Stimulated activated CD4-positive, alpha-beta T cell treated with anti-CD3 and anti-CD28 coated beads, Interleukin-4, amount 100 ng/mL, for 4 hours (primary cell): ENCODE measurements at regions not wholly inside any gene's neighbourhood (a gene's known extent, or its start where the extent isn't known, plus 50 kb on each side); places are given as distances from the start of the nearest gene placed in this dataset.

Experiments
- DNase-seq, 2 experiments: peaks; one replicate each; pipeline ENCODE4 v3.0.0-alpha.2; 2020

DNA sequence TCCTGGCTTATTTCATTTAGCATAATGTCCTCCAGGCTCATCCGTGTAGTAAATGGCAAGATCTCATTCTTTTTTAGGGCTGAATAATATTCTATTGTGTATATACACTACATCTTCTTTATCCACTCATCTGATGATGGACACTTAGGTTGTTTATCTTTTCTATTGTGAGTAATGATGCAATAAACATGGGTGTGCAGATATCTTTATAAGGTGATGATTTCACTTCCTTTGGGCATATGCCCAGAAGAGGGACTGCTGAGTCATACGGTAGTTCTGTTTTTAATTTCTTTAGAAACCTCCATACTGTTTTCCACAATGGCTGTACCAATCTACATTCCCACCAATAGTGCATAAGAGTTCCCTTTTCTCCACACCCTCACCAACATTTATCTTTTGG, 317.6 kb upstream of the CNKSR2 start:
- no peak for DNase-seq

DNA sequence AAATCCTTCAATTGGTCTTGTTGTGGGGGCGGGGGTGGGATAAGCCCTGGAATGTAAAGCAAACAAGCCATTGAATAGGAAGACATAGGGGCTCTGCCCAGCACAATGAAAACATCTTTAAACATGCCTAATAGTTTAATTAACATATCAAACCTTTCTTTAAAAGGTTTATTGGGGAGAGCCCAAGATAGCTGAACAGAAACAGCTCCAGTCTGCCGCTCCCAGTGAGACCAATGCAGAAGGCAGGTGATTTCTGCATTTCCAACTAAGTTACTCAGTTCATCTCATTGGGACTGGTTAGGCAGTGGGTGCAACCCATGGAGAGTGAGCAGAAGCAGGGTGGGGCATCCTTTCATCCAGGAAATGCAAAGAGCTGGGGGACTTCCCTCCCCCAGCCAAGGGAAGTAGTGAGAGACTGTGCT, 327.2 kb upstream of the CNKSR2 start:
- no peak for DNase-seq

DNA sequence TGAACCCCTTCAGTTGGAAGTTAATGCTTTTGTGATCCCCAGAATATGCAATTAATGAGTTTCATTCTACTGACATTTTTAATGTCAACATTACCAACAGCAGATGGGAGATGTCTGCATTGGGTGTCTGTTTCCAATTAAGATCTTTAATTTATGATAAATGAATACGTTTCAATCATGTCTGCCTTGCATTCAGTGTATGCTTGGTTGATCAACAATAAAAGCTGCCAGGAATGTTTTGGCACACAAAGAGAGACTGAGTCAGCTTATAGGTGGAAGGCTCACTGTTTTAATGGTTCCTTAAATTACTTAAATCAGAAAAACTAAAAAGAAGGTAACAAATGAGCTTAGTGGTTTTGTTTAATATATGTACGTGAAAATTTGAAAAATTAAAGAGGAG, 359.9 kb upstream of the CNKSR2 start:
- DNase-seq: no peak

DNA sequence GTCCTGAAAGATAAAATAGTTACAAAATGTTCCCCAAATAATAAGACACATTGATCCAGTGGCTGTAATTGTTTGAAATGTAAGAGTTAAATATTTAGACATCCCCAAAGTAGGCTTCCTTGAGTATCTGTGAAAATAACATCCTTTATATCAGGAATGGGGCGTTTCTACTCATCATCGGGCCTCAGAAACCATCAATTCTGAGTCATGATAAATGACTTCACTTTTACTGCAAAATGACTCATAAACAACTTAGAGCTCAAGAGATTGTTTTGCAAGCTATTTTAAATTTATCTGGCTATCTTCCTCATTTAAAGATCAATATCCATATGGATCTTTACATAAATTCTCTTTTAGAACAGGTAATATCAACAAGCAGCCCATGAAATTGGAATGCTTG, 369.4 kb upstream of the CNKSR2 start:
- DNase-seq: no peak

DNA sequence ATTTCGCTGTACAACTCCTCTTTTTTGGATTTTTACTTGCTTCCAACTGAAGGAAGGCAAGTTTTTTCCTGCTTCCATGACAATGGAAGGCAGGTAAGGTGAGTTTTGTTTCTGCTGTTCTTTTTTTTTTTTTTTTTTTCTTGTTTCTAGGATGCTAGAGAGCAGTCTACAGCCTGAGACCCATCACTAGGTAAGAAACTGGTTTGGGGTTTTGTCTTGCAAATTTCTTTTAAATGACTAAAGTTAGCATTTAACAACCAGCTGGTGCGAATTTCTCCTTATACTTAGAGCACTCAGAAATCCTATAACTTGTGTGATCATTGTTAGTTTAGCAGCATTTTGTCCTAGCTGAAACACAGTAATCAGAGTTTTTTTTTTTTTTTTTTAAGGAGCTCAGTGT, 378.4 kb upstream of the CNKSR2 start:
- no peak for DNase-seq

DNA sequence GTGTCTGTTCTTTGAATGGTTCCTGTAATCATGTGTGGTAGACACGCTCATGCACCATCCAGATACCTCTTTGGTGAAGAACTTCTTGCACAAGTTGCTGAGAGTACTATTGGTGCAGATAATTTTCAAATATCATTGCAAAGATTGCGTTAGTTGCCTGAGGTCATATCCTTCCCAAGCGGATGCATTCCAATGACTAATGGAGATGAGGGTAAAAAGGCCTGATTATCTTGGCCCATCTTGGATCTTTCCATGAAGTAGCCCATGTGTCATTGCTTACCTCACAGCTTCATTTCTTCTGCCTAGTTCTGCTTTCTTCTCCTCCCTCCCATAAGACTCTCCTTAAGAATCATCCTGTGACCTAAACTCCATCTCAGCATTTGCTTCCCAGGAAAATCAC, 384.9 kb upstream of the CNKSR2 start:
- DNase-seq: no peak

DNA sequence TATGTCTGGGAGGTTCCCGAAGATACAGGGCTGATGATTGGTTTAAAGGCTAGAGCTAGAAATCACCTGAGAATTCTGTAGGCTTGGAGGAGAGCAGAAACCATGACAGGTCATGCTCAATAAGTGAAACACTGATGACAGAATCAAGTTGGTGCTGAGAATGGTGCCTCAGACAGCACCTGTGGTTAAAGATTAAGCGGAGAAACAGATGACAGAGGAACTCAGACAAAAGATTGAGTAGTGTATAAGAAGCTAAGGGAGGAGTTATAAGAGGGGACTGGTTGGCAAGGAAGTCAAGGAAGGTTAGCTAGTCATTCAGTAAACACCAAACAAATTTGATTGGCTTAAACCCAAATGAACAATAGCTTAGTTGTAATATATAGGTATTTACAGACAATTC, 385.4 kb upstream of the CNKSR2 start:
- DNase-seq: no peak

DNA sequence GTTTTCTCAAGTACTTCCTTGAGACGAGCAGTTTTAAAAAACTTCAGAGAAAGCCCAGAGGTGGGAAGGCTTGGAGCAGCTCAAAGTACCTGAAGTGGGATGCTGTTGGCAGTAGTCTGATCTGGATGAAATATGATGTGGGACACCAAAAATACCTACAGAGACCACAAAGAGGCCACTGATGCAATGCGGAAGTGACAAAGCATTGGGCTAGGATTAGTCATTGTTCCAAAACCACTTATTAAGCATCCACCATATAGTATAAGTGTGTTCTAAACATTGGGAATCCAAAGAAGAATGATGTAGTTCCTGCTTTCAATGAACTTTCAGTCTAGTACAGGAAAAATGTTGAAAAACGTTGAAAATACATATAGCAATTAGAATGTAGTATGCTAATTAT, 386.1 kb upstream of the CNKSR2 start:
- no peak for DNase-seq

DNA sequence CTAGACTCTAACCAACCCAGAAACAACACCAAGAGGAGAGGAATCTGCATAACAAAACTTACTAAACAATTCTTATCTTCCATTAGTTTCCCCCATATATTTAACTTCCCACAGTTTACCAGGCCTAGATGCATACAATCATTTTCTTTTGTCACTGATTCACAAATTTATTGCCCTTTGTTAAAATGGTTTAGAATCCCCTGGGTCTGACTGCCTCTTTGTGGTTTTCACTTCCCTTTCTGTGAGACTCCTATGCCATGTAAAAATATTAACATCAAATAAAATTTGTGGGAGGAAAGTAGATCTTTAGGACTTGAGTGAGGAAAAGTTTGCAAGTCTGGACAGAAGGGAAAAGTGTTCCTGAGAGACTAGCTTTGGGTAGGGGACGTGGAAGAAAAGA, 393.8 kb upstream of the CNKSR2 start:
- no peak for DNase-seq

DNA sequence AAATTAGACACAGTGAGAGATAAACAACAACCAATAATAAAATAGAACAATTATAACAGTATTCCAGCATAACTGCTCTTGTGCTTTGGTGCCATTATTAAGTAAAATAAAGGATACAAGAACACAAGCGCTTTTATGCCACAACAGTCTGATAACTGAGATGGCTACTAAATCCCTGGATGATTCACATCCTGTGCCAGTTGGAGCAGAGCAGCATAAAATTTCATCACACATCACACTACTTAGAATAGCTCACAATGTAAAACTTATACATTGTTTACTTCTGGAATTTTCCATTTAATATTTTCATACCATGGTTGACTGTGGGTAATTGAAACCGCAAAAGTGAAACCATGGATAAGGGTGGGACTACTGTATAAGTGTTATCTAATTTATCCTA, 399.9 kb upstream of the CNKSR2 start:
- DNase-seq: no peak

DNA sequence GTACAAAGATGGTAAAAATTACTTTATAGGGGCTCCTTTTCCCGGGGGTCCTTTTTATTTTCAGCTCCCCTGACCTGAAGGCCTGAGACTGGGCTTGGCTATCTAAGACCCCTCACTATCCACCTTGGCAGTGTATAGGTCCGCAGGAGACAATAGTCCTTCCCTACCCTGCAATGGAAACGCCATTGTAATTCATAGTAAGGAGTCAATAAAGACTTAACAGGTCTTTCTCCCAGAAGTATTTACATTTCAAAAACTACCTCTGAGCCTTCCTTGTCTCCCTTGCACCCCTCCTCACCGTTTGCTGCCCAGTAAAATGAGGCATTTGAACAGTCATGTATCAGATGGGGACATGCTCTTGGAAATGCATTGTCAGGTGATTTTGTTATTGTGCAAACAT, 401.2 kb upstream of the CNKSR2 start:
- DNase-seq: no peak

DNA sequence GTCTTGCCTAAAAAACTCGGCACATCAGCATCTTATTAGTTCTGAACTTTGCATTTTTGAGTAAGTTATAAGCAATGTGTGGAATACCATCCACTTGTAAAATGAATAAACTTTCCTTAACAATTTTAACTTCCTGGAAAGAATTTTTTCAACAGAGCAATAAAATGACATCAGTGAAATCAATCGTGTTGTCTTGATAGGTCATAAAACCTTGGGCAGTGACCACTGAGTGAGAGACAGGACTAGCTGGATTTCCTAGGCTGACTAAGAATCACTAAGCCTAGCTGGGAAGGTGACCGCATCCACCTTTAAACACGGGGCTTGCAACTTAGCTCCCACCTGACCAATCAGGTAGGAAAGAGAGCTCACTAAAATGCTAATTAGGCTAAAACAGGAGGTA, 403.0 kb upstream of the CNKSR2 start:
- no peak for DNase-seq

DNA sequence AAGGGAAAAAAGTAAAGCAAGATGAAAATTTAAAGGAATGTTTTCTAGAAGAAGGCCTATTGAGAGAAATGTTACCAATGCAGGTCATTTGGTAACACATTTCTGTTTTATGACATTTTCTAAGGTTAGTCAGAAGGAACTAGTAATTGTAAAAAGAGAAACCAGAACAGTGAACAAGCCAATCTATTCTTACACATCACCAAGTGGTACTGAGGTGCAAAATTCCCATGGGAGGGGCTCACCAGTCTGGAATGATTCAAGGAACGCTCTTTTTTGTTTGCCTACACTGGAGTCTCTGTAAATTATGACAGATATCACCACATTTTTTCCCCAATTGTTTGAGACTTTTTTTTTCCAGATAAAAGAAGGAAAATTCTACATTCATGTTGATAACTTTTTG, 404.7 kb upstream of the CNKSR2 start:
- no peak for DNase-seq

DNA sequence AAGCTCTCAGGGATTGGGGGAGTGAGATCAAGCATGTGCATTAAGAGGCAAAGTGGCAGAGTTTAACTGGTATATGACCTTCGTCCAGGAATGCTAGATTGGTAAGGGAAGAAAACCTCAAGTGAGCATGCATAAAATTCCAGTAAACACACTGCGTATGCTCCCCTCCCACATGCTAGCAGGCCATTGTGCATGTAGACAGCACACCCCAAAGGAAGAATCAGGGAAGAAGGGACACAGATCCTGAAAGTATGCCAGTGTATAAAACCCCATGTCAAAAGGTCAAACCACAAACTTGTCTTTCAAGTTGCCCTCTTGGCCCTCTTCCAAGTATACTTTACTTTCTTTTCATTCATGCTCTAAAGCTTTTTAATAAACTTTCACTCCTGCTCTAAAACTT, 405.2 kb upstream of the CNKSR2 start:
- no peak for DNase-seq

DNA sequence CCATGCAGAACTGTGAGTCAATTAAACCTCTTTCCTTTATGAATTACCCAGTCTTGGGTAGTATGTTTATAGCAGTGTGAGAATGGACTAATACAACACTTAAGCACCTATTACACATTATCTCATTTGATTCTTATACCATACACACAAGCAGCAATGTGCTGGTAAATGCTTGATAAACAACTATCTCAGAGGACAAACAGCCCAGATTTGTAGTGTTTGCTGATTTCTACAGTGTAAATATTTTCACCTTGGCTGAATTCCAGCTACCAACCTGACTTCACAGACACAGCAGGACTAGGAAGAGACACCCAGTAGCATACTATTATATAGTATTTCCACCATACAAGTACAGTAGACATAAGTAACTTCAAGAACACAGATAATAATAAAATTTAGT, 406.5 kb upstream of the CNKSR2 start:
- no peak for DNase-seq

DNA sequence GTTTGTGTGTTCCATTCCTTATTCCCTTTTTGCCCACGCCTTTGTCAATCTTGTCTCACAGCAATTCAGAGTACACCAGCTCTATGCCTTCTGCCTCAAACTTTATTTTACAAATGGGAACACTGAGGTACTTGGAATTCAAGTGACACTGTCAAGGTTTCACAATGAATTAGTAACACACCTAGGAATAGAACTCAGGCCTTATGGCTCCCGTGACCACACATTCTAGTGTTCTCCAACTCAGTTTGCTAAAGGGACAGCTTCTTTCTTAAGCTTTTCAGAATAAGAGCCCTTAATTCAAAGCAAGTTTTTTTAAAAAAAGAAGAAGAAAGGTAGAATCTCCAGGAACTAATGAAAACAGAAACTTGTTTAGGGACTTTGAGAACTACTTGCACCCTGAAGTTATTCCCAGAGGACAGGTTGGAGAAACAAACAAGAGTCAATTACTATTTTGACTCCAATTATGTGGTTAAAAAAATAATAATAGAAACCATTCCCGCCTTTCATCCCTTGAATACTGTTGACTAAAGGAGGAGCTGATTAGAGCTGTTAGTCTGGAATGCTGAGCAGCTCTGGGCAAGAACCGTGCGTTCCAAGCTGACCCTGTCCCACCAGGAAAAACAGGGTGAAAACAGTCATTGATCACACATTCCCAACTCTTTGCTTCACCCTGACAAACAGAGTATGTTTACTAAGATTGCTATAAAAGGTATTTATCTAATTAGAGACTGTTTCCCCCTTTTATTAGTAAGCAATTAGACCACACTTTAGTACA, 408.8 kb upstream of the CNKSR2 start:
- DNase-seq: no peak

DNA sequence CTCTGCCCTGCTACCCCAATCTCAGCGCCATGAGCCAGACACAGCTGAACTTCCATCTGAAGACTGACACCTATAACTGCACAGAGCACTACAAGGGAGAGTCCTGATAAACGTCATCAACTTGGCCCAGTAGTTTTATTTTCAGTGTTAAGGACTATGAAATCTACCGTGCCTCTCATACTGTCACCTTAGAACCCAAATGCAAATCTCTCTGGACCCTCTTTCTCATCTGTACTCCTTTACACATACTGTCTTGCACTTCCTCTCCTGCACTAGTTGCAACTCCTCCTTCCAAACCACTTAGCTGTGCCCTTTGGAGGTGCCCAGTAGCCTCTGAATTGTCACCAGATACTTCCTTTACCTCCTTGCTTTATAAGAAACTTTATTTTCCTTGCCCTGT, 420.2 kb upstream of the CNKSR2 start:
- no peak for DNase-seq

DNA sequence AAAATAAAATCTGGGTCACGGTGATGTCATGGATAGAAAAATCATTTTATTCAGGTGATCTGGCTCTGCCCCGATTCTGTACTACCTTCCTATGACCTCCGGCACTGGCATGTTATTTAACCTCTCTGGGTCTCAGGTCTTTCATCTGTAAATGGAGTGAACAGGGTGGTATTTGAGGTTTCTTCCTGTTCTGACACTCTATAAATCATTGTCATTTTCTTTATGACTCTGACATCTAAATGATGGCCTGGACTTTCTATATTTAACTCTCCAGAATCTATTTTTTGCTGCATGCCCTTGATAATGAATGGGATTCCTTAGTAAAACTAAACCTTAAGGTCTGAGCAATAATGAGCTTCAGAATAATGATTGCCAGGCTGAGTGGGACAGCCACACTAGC, 422.0 kb upstream of the CNKSR2 start:
- DNase-seq: no peak

DNA sequence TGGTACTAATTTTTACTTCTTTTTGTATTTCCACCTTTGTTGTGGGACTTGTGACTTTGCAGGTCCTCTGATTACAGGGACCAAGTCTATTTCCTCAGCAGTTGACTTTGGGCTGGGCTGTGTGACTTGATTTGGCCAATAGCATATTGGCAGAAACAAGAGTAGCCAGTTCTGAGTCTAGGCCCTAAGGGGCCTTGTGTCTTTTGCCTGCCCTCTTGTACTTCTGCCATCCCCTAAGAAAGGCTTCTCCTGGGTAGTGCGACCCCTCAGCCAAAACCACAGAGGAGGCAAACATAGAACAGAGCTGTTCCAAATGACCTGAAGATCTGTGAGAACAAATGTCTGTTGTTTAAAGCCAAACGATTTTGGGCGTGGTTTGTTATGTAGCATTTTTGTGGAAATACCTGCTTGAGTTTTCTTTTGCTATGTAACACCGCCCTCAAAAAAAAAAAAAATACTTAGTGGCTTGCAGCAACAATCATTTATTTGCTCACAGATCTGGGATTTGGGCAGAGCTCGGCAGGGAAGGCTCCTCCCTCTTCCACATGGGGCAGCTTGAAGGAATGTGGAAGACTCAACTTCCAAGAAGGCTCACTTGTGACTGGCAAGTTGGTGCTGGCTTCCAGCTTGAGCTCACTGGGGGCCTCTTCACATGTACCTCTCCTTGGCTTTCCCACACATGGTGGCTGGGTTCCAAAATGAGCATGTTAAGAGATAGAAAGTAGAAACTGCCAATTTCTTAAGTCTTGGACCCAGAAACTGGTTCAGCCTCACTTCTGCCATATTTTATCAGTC, 423.0 kb upstream of the CNKSR2 start:
- no peak for DNase-seq

DNA sequence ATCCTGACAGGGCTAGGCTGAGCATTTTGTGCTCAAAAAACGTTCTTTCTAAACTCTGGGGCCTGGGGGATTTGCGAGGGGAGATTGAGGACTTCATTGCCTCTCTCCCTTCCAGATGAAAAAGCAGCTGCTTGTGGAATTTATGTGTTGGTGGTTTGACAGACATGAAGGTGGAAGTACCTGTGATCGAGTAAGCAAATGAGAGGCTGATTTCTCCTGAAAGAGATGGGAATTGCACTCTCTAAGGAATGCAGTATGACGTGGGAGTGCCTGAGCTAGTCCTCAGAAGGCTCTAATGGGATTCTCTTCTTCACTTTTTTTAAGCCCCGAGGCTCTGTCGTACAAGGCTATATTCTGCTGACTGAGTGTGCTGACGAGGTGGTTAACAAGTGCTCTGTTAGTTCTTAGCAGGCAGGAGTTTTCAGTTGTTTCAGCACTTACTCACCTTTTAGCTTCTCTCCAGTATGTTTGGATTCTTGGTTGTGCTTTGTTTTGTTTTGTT, 426.8 kb upstream of the CNKSR2 start:
- DNase-seq: no peak

DNA sequence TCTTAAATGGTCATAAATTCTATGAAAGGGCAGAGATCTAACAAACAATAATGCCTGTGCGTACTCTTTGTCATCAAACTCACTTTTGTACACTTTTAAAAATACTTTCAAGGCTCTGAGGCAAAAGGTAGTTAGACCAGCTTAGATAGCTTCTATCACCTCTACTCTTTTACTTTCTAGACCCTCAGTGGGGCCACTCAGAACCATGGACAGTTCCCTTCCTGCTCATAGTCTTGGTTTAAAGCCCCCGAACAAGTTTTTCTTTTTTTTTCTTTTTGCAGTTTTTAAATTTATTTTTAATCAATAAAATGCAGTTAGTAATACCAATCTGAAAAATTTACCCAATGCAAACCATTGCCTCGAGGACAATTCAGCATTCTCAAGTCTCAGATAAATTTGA, 460.5 kb upstream of the CNKSR2 start:
- no peak for DNase-seq

DNA sequence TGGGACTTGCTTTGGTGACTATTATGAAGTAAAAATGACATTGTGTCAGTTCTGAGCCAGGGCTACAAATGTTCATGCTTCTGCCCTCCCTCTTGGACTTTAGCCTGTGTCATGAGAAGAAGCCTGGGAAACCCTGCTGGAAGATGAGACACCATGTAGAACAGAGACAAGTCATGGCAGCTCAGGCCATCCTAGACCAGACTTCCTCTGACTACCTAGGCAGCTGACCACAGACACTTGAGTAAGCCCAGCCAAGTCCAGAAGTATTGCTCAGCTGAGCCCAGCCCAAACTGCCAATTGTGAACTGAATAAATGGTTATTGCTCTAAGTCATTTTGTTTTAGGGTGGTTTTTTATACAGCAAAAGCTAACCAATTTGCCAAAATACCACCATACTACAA, 467.6 kb upstream of the CNKSR2 start:
- DNase-seq: no peak

DNA sequence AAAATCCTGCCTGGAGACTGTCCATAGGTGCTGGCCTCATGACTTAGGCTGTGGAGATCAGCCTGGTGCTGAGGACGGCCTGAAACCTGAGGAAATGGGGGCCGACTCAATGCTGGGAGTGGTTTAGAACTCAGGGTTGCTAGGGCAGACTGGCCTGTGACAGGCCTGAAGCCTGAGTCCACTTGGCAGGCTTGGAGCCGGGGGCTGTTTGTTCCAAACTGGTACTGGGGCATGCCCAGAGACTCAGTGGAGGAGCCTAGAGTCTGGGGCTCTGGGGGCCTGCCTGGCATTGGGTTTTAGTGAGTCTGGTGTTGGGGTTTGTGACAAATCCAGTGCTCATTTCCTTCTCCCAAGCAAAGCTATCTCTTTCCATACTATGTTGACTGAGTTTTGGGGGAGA, 489.7 kb upstream of the CNKSR2 start:
- no peak for DNase-seq

DNA sequence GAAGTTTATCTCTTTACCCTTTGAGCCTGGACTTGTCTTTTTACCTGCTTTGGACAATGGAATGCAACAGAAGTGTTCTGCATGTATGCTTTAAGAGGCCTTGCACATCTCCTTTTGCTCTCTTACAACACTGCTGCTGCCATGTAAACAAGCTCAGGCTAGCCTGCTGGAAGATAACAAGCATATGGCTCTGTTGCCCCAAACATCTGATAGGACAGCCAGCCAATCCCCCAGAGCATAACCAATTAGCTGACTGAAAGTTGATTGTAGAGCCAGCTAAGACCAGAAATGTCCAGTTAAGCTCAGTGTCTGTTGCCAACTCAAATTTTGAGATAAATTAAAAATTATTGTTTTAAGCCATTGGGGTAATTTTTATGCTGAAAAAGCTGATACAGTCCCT, 510.6 kb upstream of the CNKSR2 start:
- DNase-seq: no peak

DNA sequence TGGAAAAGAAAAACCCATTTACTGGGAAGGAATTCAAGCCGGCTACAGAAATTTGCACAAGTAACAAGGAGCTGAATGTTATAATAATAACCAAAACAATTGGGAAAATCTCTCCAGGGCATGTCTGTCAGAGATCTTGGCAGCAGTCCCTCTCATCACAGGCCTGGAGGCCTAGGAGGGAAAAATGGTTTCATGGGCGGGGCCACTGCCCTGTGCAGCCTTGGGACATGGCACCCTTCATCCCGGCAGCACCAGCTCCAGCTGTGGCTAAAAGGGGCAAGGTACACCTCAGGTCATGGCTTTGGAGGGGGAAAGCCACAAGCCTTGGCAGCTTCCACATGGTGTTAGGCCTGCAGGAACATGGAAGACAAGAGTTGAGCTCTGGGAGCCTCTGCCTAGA, 513.1 kb upstream of the CNKSR2 start:
- no peak for DNase-seq
